Thoracic aorta (tissue), 2 donors: ENCODE measurements at regions not wholly inside any gene's neighbourhood (a gene's known extent, or its start where the extent isn't known, plus 50 kb on each side); places are given as distances from the start of the nearest gene placed in this dataset.
A peak's percentile ranks its signal among the peaks of the same experiment; 100 is the strongest.

Experiments used
- ATAC-seq: fragments of 150-250 bp; one replicate; pipeline ENCODE4 v1.8.0; 2017; ENCODE audit warnings: low read depth; ENCODE audit not compliant: insufficient number of reproducible peaks, low FRiP score
- DNase-seq: peaks from one replicate; pipeline ENCODE4 v3.0.0-alpha.2; 2020; ENCODE audit warnings: low spot score
- H3K27ac ChIP-seq, 2 donors: fragments of 200-600 bp; sonication (generic); 1 replicate in 1 of 2; 2 replicates in 1 of 2; pipeline ENCODE4 v1.5.1; 2016; ENCODE audit warnings: mild to moderate bottlenecking in 2 of 2, moderate library complexity in 2 of 2
- H3K27me3 ChIP-seq: fragments of 200-600 bp; sonication (generic); replicated peaks from 2 replicates; pipeline ENCODE4 v1.6.0; 2016; ENCODE audit warnings: mild to moderate bottlenecking; ENCODE audit not compliant: insufficient read depth
- H3K36me3 ChIP-seq: fragments of 200-600 bp; sonication (generic); one replicate; pipeline ENCODE4 v1.5.1; 2016
- H3K4me1 ChIP-seq, 2 donors: fragments of 200-600 bp; sonication (generic); 1 replicate in 1 of 2; 2 replicates in 1 of 2; pipeline versions ENCODE4 v1.5.1 to v1.6.0; 2016; ENCODE audit warnings: low read depth in 2 of 2, mild to moderate bottlenecking in 1 of 2; ENCODE audit not compliant: control insufficient read depth in 1 of 2
- H3K4me3 ChIP-seq: fragments of 200-600 bp; sonication (generic); 2 replicates; pipeline ENCODE4 v1.5.1; 2016; ENCODE audit warnings: mild to moderate bottlenecking
- H3K9me3 ChIP-seq: fragments of 200-600 bp; sonication (generic); 2 replicates; pipeline ENCODE4 v1.5.1; 2016
- CTCF ChIP-seq: fragments of 200-600 bp; sonication (generic); IDR thresholded peaks from one replicate; pipeline ENCODE4 v1.5.1; 2019; ENCODE audit warnings: antibody characterized with exemption

DNA sequence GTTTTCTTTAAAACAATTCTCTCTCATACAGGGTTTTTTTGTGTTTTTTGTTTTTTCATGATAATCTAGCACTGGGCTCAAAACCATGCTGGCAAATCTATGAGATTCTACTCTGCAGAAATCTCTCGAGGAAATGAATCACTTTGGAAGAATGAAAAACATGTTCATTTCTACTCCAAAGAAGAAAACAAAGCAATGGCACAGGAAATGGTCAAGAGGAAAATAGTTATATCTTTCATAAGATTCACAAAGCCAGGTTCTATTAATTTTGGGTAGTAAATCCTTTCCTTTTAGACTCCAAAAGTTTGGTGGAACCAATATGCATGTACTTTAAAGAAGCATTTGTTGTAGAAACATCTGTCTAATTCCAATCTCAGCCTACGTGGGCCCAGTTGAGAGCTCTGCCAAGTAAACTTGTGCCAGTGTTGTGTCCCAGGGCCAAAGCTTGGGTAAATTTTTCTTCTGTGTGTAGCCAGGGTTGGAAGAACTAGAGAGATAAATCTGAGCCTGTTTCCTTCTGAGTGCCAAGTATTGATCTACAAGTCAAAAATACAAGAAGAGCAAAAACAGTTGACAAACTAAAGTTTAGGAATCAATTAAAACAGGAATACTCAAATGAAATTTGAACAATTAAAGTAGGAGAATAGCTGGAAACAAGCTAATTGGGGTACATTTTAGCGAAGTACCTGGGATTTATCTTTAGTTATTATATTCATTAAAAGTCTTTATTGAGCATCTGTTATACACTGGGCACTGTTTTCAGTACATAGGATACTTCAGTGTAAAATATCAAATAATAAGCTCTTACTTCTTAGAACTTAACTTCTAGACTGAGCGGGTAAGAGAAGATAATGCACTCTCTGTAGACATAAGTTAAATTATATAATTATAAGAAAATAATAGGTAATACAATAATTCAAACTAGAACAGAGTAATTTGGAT lies 657.5 kb upstream of the NECTIN3 start:
- Histone ChIP-seq H3K36me3 (no peaks in the 10 kb centered on the region), H3K27me3 (no peaks in the 10 kb centered on the region), H3K4me1 (peaks cover 13 to 19% of the 10 kb centered on the region in 2 donors), H3K27ac (peak overlapping the region; percentile 85), H3K9me3 (no peaks in the 10 kb centered on the region), H3K4me3 (peak overlapping the region; percentile 10)
- ATAC-seq (peak; percentile 73), DNase-seq (no peak)
- no peak for TF ChIP-seq CTCF

GRCh38 chr3:110414855-110415254 lies 656.8 kb upstream of the NECTIN3 start:
- Histone ChIP-seq H3K27me3 (no peaks in the 10 kb centered on the region), H3K4me1 (peaks cover 13 to 22% of the 10 kb centered on the region in 2 donors), H3K4me3 (no peak overlapping the region), H3K27ac (peak overlapping the region; percentile 85), H3K9me3 (no peaks in the 10 kb centered on the region), H3K36me3 (no peaks in the 10 kb centered on the region)
- ATAC-seq (no peak), DNase-seq (no peak)
- TF ChIP-seq CTCF: no peak

GRCh38 chr3:110419096-110419495 lies 652.5 kb upstream of the NECTIN3 start:
- ATAC-seq (no peak), DNase-seq (no peak)
- no peak overlapping the region for H3K27ac ChIP-seq
- no peaks in the 10 kb centered on the region for H3K36me3 ChIP-seq
- H3K27me3 ChIP-seq: no peaks in the 10 kb centered on the region
- no peak for TF ChIP-seq CTCF
- no peak overlapping the region for H3K4me3 ChIP-seq
- H3K4me1 ChIP-seq: peaks cover 11 to 37% of the 10 kb centered on the region in 2 donors
- H3K9me3 ChIP-seq: no peaks in the 10 kb centered on the region

GRCh38 chr3:110419601-110420000 lies 652.0 kb upstream of the NECTIN3 start:
- ATAC-seq: no peak
- H3K27me3 ChIP-seq: no peaks in the 10 kb centered on the region
- DNase-seq: no peak
- peak overlapping the region in 1 of 2 donors; percentile 0 for H3K27ac ChIP-seq
- no peaks in the 10 kb centered on the region for H3K9me3 ChIP-seq
- TF ChIP-seq CTCF: no peak
- no peak overlapping the region for H3K4me3 ChIP-seq
- no peaks in the 10 kb centered on the region for H3K36me3 ChIP-seq
- peaks cover 8 to 33% of the 10 kb centered on the region in 2 donors for H3K4me1 ChIP-seq

DNA sequence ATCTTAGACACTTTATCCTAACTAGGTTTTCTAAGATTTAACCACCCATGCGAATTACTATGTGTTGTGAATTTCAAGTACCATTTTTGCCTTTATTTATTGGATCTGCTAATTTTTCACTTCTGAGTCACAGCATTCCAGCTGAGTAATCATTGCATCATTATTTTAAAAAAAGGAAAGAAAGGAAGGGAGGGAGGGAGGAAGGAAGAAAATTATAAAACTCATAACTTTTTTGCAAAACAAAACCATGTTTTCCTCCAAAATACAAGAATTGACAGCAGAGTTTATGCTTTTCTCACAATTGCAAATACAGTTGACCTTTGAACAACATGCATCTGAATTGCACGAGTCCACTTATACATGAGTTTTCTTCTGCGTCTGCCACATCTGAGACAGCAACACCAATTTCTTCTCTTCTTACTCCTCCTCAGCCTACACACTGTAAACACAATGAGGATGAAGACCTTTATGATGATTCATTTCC lies 651.4 kb upstream of the NECTIN3 start:
- Histone ChIP-seq H3K9me3 (no peaks in the 10 kb centered on the region), H3K27me3 (no peaks in the 10 kb centered on the region), H3K36me3 (no peaks in the 10 kb centered on the region), H3K27ac (peak overlapping the region in 1 of 2 donors; percentile 11), H3K4me1 (peaks cover 4 to 27% of the 10 kb centered on the region in 2 donors), H3K4me3 (no peak overlapping the region)
- DNase-seq (no peak), ATAC-seq (no peak)
- TF ChIP-seq CTCF: no peak
